Stimulated activated effector memory CD8-positive, alpha-beta T cell treated with anti-CD3 and anti-CD28 coated beads, Interleukin-12 subunit alpha, Interleukin-12 subunit beta, amount 100 ng/mL, for 72 hours (primary cell): ENCODE measurements at regions not wholly inside any gene's neighbourhood (a gene's known extent, or its start where the extent isn't known, plus 50 kb on each side); places are given as distances from the start of the nearest gene placed in this dataset.
"Not testable (repeated sequence)": the region's sequence is repeated elsewhere in the genome, so short reads cannot be mapped to it uniquely, and the experiment has no call there.

Experiments used
- ATAC-seq: fragments of 150-1000 bp; cut with Tn5 transposase; 2 replicates; pipeline ENCODE4 v1.10.0; 2021
- DNase-seq, 2 donors: peaks; one replicate each; pipeline ENCODE4 v3.0.0; 2021 to 2022; ENCODE audit warnings: low spot score in 2 of 2
- H3K27ac Mint-ChIP-seq: one replicate; pipeline ENCODE4 v1.8.0; 2022; ENCODE audit warnings: mild to moderate bottlenecking, mixed read lengths
- H3K36me3 Mint-ChIP-seq: one replicate; pipeline ENCODE4 v1.8.0; 2022; ENCODE audit warnings: mild to moderate bottlenecking, mixed read lengths
- H3K4me1 Mint-ChIP-seq: one replicate; pipeline ENCODE4 v1.8.0; 2022; ENCODE audit warnings: mixed read lengths
- H3K4me3 Mint-ChIP-seq: one replicate; pipeline ENCODE4 v1.8.0; 2022; ENCODE audit warnings: mild to moderate bottlenecking, mixed read lengths
- H3K9me3 Mint-ChIP-seq: one replicate; pipeline ENCODE4 v1.8.0; 2022; ENCODE audit warnings: mixed read lengths

DNA sequence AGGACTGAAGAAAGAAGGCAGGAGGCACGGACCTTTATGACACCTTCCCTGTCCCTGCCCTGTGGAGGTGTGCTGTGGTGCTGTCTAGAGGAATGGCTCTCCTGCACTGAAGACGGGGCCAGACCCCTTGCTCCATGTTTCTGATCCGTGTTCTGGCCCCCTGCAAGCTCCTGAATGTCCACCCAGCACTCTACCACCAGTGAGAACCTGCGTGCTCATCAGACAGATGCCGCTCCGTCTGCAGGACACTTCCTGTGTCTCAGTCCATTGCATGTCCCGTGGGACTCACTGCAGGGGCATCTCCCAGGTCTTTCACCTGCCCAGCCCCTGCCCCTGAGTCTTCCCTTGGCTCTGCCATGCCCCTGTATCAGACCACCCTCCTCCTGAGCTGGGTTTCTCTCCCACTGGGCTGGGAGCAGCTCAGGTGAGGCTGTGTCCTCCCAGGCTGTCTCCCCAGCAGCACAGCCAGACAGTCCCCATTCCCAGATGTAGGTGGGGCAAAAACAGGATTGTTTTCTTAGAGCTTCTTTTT lies 278.3 kb upstream of the ZNF32 start:
- Mint-ChIP-seq H3K4me1 (no peaks in the 10 kb centered on the region), H3K9me3 (peaks cover 1% of the 10 kb centered on the region), H3K4me3 (no peak overlapping the region), H3K36me3 (no peaks in the 10 kb centered on the region), H3K27ac (no peak overlapping the region)
- no peak for ATAC-seq
- DNase-seq = no peak

DNA sequence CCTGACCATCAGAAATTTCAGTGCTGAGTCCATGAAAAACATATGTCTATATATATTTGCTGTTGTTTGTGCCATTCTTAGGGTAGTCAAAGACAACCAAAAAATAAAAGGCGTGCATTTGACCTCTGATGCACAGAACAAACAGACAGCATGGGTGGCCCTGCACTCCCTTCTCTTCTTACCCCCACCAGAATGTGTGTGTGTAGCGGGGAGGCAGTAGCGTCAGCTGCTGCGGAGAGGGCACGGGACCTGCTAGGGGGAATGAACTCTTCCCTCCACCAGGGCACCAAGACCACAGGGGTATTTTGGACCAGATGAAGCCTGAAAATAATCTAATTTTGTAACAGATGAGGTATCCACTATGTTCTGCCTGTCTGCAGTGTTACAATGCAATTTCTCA lies 277.7 kb upstream of the ZNF32 start:
- H3K27ac Mint-ChIP-seq = no peak overlapping the region
- no peak for DNase-seq
- H3K9me3 Mint-ChIP-seq = no peaks in the 10 kb centered on the region
- no peaks in the 10 kb centered on the region for H3K4me1 Mint-ChIP-seq
- H3K4me3 Mint-ChIP-seq = no peak overlapping the region
- no peak for ATAC-seq
- no peaks in the 10 kb centered on the region for H3K36me3 Mint-ChIP-seq

DNA sequence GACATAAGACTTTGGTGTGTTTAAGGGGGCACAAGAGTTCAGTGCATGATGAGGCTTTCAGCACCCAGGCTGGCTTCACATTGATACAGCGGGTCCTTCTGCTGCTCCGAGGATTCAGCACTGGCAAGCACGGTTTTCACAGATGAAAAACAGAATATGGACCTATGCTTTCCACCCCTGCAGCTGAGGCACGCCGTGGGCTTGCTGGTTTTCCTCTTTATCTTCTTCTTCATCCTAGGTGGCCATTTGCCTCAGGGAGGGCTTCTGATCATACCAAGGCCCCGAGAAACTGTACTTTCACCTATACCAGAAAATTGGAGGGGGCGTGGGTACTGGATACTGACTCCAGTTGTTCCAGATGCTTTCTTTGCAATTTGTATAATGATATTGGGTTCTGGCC lies 277.1 kb upstream of the ZNF32 start:
- H3K4me3 Mint-ChIP-seq = no peak overlapping the region
- no peaks in the 10 kb centered on the region for H3K36me3 Mint-ChIP-seq
- ATAC-seq (no peak), DNase-seq (no peak)
- no peaks in the 10 kb centered on the region for H3K4me1 Mint-ChIP-seq
- H3K9me3 Mint-ChIP-seq = no peaks in the 10 kb centered on the region
- H3K27ac Mint-ChIP-seq = no peak overlapping the region

DNA sequence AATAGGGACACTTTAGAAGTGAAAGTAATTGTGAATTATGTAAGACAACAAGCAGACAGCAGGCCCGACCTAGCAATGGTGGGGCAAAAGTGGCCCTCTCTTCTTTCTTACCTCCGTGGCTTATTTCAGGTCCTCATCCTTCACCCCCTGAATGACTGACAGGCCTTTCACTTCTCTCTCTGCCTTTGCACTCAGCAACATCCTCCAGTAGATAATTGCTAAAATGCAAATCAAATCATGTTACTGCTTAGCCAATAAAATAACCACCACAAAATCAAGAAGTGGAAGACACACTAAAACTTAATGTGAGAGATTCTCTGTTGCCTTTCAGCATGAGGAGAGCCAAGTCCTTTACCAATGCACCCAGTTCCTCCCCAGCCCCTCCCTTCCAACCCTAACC lies 274.6 kb upstream of the ZNF32 start:
- ATAC-seq (no peak), DNase-seq (no peak)
- no peaks in the 10 kb centered on the region for H3K4me1 Mint-ChIP-seq
- H3K4me3 Mint-ChIP-seq = no peak overlapping the region
- no peaks in the 10 kb centered on the region for H3K9me3 Mint-ChIP-seq
- no peaks in the 10 kb centered on the region for H3K36me3 Mint-ChIP-seq
- H3K27ac Mint-ChIP-seq = no peak overlapping the region

DNA sequence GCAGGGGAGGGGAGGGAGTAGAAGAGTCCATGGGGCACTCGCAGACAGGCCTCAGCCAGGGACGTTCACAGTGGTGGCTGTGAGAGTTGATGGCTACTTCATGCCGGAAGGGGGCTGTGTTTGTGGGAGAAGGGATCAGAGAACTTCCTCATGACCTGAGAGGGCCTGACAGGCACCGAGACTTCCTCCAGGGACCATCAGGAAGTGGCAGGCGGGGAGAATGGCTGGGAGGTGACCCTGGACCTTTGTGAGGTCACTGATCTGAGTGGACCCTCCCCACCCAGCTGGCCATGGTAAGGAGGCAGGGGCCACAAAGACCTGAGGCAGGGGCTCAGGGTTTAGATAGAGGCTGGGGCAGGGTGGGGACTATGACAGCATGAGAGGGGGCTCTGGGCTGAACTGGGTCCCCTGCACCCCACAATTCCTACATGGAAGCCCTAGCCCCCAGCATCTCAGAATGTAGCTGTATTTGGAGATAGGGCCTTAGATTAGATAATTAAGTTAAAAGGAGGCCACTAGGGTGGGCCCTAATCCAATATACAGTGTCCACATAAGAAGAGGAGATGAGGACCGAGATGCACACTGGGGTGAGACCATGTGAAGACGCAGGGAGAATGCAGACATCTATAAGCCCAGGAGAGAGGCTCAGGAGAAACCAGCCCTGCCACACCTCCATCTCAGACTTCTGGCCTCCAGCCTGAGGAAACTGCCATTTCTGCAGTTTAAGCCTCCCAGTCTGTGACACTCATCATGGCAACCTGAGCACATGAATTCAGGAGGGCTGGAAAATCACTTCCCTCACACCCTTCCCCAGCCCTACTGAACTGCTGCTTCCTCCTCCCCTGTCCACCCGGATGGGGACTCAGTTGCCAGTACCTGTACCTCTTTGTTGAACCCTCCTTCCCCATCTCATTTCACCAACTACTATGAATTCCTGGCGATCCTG lies 273.9 kb upstream of the ZNF32 start:
- H3K4me1 Mint-ChIP-seq = no peaks in the 10 kb centered on the region
- no peak overlapping the region for H3K27ac Mint-ChIP-seq
- no peak overlapping the region for H3K4me3 Mint-ChIP-seq
- no peaks in the 10 kb centered on the region for H3K36me3 Mint-ChIP-seq
- ATAC-seq (no peak), DNase-seq (no peak)
- no peaks in the 10 kb centered on the region for H3K9me3 Mint-ChIP-seq

DNA sequence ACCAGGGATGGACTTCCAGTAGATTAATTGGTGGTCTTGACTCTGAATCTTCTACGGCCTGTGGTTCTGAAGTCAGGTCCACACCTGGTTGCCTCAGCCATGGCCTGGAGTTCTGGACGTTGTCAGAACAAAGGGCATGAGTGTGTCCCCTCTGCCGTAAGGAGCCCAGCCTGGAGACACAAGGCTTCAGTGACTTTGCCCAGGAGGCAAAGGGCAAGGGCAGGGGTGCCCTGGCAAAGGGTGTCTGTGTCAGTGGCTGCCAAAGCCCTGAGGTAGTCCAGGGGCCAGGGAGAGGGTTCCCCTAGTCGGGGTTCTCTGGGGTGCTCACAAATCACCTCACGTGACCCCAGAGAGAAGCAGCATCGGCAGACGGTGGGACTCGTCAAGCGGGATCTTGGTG lies 273.2 kb upstream of the ZNF32 start:
- Mint-ChIP-seq H3K9me3 (no peaks in the 10 kb centered on the region), H3K4me1 (no peaks in the 10 kb centered on the region), H3K36me3 (no peaks in the 10 kb centered on the region), H3K4me3 (no peak overlapping the region), H3K27ac (no peak overlapping the region)
- no peak for ATAC-seq
- DNase-seq = no peak

DNA sequence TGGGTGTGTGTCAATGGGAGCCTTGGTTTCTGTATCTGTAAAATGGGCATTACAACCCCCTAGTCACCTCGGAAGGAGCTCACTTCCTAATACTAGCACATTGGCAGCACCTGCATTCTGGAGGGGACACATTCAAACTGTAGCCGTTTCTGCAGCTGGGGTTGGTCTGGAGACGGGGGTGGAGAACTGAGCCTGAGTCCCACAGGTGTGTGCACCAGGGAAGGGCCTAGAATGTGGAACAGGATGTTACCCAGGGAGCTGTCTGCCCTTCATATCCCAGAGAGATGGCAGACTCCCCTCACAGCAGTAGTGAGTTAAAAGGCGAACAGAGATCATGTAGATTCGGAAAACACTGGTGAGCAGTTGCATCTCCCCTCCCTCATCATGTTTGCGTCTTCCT lies 272.8 kb upstream of the ZNF32 start:
- H3K27ac Mint-ChIP-seq = no peak overlapping the region
- ATAC-seq (no peak), DNase-seq (no peak)
- no peaks in the 10 kb centered on the region for H3K9me3 Mint-ChIP-seq
- H3K36me3 Mint-ChIP-seq = no peaks in the 10 kb centered on the region
- H3K4me3 Mint-ChIP-seq = no peak overlapping the region
- H3K4me1 Mint-ChIP-seq = no peaks in the 10 kb centered on the region

DNA sequence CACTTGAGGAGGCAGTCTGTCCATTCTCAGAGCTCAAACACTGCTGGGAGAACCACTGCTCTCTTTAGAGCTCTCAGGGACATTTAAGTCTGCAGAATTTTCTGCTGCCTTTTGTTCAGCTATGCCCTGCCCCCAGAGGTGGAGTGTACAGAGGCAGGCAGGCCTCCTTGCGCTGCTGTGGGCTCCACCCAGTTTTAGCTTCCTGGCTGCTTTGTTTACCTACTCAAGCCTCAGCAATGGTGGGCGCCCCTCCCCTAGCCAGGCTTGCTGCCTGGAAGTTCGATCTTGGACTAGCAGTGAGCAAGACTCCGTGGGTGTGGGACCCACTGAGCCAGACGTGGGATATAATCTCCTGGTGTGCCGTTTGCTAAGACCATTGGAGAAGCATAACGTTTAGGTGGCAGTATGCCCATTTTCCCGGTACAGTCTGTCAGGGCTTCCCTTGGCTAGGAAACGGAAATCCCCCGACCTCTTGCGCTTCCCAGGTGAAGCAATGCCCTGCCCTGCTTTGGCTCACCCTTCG lies 271.6 kb upstream of the ZNF32 start:
- DNase-seq, H3K27ac Mint-ChIP-seq, H3K4me1 Mint-ChIP-seq, ATAC-seq, H3K4me3 Mint-ChIP-seq, H3K9me3 Mint-ChIP-seq, H3K36me3 Mint-ChIP-seq: not testable (repeated sequence)

DNA sequence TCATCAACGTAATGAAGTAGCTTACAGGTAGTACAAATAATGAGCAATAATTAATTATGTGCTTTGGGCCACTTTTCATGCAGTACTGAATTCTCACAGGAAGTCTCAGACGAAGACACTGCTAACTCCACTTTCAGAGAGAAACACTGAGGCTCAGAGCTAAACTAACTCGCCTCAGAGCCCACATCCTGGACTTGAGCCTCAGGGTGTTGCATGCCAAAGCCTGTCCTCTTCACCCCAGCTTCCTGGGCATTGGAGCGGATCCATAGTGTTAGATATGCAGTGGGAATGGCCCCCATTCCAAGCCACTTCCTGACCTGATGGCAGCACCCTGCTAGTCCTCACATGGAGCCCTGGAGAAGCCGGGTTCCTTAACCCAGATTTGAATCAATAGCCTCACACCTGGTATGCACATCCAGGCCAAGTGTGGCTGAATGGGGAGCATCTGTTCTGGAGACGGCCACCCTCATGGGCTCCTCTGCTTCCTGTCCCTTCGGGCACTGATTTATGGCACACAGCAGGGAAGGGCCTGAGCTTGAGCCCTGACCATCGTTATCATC lies 265.1 kb upstream of the ZNF32 start:
- Mint-ChIP-seq H3K4me3 (no peak overlapping the region), H3K4me1 (peaks cover 8% of the 10 kb centered on the region), H3K9me3 (no peaks in the 10 kb centered on the region), H3K27ac (peak overlapping the region; percentile 23), H3K36me3 (no peaks in the 10 kb centered on the region)
- ATAC-seq (peak; percentile 28), DNase-seq (no peak)

DNA sequence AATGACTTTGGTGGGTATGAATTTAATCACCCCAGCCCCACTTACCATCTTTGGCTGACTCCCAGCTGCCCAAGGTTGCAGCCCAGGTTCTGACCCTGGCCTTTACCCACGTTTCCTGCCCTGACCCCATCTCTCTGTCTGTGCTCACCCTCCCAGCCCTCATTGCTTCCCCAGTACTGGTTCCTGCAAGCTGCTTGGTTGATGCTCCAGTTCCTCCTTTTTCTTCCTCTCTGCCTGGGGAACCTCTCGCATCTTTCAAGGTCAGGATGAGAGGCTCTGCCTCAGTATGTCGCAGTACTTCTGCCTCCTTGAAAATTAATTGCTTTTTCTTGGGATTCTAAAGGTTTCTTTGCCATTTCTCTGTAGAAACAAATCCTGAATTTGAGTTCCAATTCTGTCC lies 263.8 kb upstream of the ZNF32 start:
- ATAC-seq (no peak), DNase-seq (no peak)
- H3K36me3 Mint-ChIP-seq = no peaks in the 10 kb centered on the region
- no peaks in the 10 kb centered on the region for H3K9me3 Mint-ChIP-seq
- H3K4me3 Mint-ChIP-seq = no peak overlapping the region
- peaks cover 8% of the 10 kb centered on the region for H3K4me1 Mint-ChIP-seq
- no peak overlapping the region for H3K27ac Mint-ChIP-seq

DNA sequence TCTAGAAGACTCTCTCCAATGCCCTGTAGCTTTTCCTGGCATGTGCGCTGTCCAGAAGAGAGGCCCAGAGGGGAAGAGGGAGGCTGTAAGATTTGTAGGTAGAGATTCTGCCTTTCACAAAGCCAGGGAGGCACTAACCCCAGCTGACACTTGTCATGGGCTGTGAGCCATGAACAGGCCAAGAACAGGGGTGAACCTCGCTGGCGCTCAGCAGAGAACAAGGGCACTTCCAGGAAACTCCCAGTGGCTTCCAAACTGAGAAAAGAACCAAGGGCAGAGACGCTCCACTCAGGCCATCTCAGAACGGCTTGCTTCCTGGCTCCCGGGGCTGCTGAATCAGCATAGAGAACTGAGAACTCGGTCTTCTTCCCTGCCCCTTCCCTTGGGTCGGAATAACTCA lies 257.8 kb upstream of the ZNF32 start:
- no peak for DNase-seq
- Mint-ChIP-seq H3K4me1 (no peaks in the 10 kb centered on the region), H3K4me3 (no peak overlapping the region), H3K36me3 (no peaks in the 10 kb centered on the region), H3K27ac (no peak overlapping the region), H3K9me3 (no peaks in the 10 kb centered on the region)
- no peak for ATAC-seq

DNA sequence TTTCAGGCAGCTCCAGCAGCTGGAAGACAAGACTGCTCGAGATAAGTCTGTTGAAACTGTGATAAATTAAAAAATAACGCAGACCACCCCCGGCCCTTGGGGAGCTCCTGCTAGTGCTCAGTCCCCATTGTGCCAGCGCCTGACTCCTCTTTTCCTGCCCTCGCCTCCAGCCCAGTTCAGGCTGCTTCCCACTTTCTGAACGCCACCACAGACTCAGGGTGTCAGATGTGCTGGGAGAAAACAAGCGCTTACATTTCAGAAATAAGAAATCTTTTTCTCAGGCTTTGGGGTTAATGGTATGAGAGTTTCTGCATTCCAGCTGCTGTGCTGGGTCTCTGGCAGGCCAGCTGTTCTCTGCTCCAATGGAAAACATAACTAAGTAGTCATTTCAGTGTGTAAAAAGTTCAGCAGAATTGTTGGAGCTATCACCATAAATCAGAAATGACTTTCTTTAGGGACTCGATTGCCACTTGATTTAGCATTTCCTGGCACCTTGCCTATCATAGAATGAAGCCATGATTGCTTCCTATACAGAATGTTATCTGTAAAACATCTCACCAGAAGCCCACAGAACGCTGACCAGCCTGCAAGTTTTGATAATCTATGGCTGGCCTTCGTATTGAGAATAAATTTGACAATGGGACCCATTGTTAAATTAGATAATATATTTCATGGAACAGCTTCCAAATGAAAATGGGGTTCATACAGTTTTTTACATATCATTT lies 257.0 kb upstream of the ZNF32 start:
- no peaks in the 10 kb centered on the region for H3K36me3 Mint-ChIP-seq
- H3K4me3 Mint-ChIP-seq = no peak overlapping the region
- H3K4me1 Mint-ChIP-seq = no peaks in the 10 kb centered on the region
- no peak overlapping the region for H3K27ac Mint-ChIP-seq
- DNase-seq = no peak
- no peaks in the 10 kb centered on the region for H3K9me3 Mint-ChIP-seq
- no peak for ATAC-seq

DNA sequence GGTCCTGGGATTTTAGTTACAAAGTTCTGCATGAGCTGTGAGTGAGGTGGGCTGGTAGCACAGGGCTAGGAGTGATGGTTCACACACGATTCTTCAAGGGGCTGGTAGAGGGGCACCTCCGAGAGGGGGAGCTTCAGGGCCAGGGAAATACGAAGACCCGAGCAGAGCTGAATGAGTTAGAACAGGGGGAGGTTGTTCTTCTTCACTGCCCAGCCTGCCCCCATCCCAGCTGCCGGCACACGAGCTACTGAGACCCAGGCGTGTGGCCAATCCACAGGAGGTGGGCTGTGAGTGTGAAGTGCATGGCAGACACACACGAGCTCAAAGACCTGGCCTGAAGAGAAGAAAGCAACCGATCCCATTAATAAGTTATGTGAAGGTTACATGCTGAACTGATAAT lies 256.2 kb upstream of the ZNF32 start:
- H3K27ac Mint-ChIP-seq = no peak overlapping the region
- H3K9me3 Mint-ChIP-seq = no peaks in the 10 kb centered on the region
- ATAC-seq = no peak
- no peak overlapping the region for H3K4me3 Mint-ChIP-seq
- H3K4me1 Mint-ChIP-seq = no peaks in the 10 kb centered on the region
- no peak for DNase-seq
- H3K36me3 Mint-ChIP-seq = no peaks in the 10 kb centered on the region

DNA sequence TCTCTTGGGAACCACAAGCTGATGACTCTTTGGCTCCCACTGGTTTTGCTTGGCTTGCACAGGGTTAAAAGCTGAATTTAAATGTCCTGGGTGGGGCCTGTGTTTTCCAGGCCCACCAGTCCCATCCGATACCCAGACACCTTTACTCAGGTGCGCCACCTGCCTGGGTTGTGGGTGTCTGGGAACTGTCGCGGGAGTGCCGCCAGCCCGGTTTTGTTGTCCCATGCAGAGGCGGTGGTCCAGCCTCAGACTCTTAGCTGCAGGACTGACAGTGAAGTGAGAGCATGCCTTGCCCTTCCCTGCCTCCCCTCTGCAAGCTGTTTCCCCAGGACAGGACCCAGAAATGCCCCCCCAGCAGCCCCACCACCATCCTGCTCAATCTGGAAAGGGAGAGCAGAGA lies 255.6 kb upstream of the ZNF32 start:
- Mint-ChIP-seq H3K36me3 (no peaks in the 10 kb centered on the region), H3K27ac (no peak overlapping the region), H3K4me3 (no peak overlapping the region), H3K4me1 (no peaks in the 10 kb centered on the region), H3K9me3 (no peaks in the 10 kb centered on the region)
- DNase-seq (no peak), ATAC-seq (no peak)

DNA sequence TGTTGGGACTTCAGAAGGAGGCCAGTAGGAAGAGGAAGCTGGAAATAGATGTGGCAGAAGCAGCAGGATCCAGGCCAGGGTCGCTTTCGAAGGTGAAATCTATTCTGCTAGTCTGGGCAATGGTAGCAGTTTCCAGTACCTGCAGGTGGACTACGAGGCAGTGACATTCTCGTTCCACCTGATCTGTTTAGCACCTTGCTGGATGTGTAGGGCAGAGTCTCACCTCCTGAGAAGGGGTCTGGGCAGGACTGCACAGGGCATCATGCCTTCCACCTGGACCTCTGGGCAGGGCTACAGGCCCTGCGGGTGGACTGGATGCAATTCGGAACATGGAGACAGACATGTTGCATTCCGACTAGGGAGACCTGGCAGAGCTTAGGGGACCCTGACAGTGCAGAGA lies 254.8 kb upstream of the ZNF32 start:
- no peak for DNase-seq
- no peak overlapping the region for H3K27ac Mint-ChIP-seq
- H3K4me3 Mint-ChIP-seq = no peak overlapping the region
- H3K36me3 Mint-ChIP-seq = no peaks in the 10 kb centered on the region
- no peaks in the 10 kb centered on the region for H3K9me3 Mint-ChIP-seq
- ATAC-seq = no peak
- no peaks in the 10 kb centered on the region for H3K4me1 Mint-ChIP-seq
